ENCODE measurements at regions not wholly inside any gene's neighbourhood (a gene's known extent, or its start where the extent isn't known, plus 50 kb on each side); places are given as distances from the start of the nearest gene placed in this dataset.

- DNase-seq, result no peak
These were observed 91.2 kb downstream of the SOX9 start for GRCh38 chr17:72212041-72212440.

DNA sequence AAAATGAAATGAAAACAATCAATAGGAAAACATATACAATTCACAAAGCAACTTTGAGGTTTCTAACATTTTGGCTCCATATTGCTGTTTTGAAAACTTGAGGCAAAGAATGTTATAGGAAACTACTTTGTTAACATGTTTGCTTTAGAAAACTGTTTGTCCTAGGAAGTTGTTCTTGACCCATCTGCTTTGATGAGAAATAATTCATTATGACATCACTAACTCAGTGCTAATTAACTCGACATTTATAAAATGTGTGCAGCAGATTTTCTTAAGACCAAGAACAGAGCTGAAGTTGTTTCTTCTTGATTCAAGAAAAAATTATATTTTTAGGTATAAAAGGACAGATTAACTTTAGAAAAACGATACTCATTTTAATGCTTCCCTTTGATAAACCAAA is 94.7 kb downstream of the SOX9 start:
- no peak for DNase-seq

GRCh38 chr17:72215928-72216327 is 95.1 kb downstream of the SOX9 start:
- DNase-seq, result no peak

DNA sequence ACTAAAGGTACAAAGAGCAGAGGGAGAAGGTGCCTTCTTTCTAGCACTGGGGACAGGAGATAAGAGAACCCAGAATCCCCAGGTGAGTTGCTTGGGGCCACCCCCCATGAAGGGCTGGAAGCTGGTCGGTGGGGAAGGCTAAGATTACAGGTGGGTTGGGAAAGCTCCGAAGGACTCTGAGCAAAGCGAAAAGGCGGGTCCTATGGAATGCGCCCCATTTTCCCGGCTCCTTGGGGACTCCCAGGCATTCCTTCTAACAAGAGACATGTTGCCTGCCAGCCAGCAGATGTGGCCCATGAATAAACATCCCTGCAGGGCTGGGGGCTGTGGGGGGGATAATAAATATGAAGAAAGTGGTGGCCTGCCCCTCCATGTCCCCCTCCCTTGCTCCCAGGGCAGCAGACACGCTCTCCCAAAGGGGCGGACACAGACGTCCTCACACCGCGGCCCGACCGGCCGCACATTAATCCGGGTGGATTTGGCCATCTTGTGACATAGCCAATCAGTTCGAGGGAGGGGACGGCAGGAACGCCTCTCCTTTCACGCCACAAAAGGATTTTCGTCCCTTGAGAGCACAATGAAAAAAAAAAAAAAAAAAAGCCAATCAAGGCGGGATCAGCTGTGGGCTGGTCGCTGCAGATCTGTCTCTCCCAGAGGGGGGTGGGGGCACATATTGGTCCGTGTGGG is 98.5 kb downstream of the SOX9 start:
- peak; percentile 25 for DNase-seq

DNA sequence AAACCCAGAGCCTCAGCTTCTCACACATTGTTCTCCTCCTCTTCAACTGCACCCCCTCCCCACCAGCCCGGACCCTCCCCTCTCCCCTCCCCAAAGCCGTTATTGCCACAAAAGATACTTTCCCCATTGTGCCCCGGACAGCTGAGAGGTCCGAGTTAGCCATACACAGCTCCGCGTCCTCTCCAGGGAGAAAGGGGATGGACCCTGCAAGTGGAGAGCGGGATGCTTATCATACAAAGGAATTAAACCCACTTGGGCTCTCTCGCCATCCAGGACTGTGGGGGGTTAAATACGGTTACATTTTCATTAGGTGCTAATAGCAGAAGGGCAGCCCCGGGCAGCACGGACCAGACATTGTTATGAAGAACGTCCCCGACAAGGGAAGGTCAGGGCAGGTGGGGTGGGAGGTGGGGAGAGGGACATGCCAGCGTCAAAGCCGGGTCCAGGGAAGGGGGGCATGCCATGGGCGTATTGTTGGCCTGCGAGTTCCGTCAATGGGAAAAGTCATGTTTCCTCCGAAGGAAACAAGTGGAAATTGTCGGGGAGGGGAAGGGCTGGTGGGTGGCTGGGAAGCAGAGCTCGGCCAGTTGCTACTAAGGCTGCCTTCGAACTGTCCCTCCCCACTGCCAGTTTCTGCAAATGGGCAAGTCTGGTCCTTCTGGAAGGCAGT is 99.1 kb downstream of the SOX9 start:
- no peak for DNase-seq

- DNase-seq, result no peak
These were observed 102.0 kb downstream of the SOX9 start for GRCh38 chr17:72222661-72223380.

DNA sequence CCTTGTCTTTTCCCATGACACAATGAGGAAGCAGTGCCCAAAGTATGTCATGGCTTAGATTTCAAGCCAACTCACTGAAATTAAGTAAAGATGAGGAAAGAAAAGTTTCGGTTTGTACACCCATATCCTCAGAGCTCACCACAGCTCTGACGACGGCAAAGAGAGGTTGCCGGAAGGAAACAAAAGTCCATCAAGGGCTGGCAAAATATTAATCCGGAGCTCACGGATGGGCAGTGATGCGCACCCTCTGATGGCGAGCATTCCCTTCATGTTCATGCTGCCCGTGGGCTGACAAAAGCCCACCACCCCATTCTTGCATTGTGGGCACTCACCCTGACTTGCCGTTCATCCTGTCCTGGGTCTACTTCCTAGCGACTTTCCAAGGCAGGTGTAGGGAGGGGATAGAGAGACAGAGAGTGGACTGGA is 103.1 kb downstream of the SOX9 start:
- no peak for DNase-seq

GRCh38 chr17:72226322-72226721 is 105.5 kb downstream of the SOX9 start:
- DNase-seq, result no peak

DNA sequence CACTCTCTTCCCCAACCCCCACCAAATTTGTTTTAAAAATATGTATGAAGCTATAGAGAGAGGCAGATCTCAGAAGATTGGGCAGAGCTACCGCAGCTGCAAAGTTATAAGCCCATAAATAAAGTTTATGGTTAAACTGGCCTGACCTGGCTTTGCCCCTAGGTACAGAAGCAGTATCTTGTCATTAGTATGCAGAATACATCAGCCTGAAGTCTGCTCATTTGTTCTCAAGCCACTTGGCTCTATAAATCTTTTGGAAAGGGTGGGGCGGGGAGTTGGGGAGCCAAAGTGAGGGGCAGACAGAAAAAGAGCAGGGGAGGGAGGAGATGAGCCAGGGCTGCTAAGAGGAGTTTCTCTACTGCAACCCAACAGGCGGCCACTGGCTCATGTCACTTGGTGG is 113.2 kb downstream of the SOX9 start:
- DNase-seq, result no peak

GRCh38 chr17:72234985-72235384 is 114.2 kb downstream of the SOX9 start:
- DNase-seq, result no peak

GRCh38 chr17:72236980-72237633 is 116.3 kb downstream of the SOX9 start:
- DNase-seq, result no peak

- no peak for DNase-seq
These were observed 117.4 kb downstream of the SOX9 start for GRCh38 chr17:72238157-72238673.

DNA sequence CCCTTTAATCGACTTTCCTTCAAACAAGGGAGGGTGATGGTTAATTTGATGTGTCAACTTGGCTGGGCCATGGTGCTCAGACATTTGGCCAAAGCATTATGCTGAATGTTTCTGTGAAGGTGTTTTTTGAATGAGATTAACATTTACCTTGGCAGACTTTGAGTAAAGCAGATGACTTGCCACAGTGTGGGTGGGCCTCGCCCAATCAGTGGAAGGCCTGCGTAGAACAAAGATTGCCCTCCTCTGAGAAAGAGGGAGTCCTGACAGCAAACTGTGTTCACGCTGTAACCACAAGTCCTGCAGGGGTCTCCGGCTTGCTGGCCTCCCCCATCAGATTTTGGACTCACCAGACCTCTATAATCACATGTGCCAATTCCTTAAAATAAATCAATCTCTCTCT is 118.7 kb downstream of the SOX9 start:
- no peak for DNase-seq

- DNase-seq, result no peak
These were observed 119.5 kb downstream of the SOX9 start for GRCh38 chr17:72240333-72240732.

DNA sequence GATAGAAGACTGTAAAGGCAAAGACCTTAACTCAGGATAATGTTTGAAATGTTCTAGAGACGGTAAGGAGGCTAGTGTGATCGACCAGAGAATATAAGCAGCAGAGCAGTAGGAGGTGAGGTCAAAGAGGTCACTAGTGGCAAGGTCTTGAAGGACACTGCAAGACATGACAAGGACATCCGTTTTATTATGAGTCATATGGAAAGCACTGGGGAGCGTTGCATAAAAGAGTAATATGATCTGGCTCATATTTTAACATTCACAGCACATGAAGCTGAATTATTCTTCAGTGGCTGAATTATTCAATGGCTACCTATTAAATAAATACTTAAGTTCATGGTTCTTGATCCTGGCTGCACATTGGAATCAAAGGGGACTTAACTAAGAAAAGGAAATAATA is 123.7 kb downstream of the SOX9 start:
- no peak for DNase-seq

- no peak for DNase-seq
These were observed 124.1 kb downstream of the SOX9 start for GRCh38 chr17:72244956-72245355.

- no peak for DNase-seq
These were observed 128.6 kb downstream of the SOX9 start for GRCh38 chr17:72249441-72249840.

- no peak for DNase-seq
These were observed 129.4 kb downstream of the SOX9 start for GRCh38 chr17:72250206-72250605.

GRCh38 chr17:72253597-72253996 is 132.8 kb downstream of the SOX9 start:
- DNase-seq, result no peak

GRCh38 chr17:72254808-72255449 is 134.1 kb downstream of the SOX9 start:
- no peak for DNase-seq

GRCh38 chr17:72255481-72255880 is 134.7 kb downstream of the SOX9 start:
- no peak for DNase-seq

GRCh38 chr17:72258711-72259110 is 137.9 kb downstream of the SOX9 start:
- no peak for DNase-seq

DNA sequence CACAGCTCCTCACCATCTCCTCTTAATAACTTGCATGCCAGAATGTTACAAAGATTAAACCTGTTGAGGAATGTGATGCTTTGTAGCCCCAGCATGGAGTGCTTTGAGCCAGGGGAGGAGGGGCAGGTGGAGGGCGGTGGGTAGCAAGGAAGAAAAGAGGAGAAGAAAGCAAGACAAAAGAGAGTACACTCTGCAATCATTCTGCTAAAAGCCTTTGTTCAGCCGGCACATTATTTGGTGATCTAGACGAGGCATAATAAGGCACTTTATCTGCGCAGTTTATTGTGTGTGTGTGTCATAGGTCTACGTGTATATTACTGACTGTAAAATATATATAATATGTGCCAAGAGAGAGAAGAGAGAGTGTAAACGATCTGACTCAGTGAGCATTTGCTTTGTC is 139.1 kb downstream of the SOX9 start:
- DNase-seq, result no peak
